Lower lobe of right lung (tissue), 2 donors: ENCODE measurements at regions not wholly inside any gene's neighbourhood (a gene's known extent, or its start where the extent isn't known, plus 50 kb on each side); places are given as distances from the start of the nearest gene placed in this dataset.

Experiments
- ATAC-seq, 2 donors: fragments of 200-7000 bp; cut with Tn5 transposase; one replicate each; pipeline ENCODE4 v1.9.1; 2020 to 2022; ENCODE audit warnings: mild to moderate bottlenecking in 2 of 2, moderate library complexity in 2 of 2
- DNase-seq: peaks from one replicate; pipeline ENCODE4 v3.0.0-alpha.2; 2020
- H3K27ac ChIP-seq: fragments of 200-600 bp; one replicate; pipeline ENCODE4 v1.8.0; 2022
- H3K27me3 ChIP-seq: fragments of 200-600 bp; one replicate; pipeline ENCODE4 v1.8.0; 2022; ENCODE audit warnings: low read depth
- H3K36me3 ChIP-seq: fragments of 200-600 bp; one replicate; pipeline ENCODE4 v1.8.0; 2022; ENCODE audit warnings: mild to moderate bottlenecking
- H3K4me1 ChIP-seq: fragments of 200-600 bp; one replicate; pipeline ENCODE4 v1.8.0; 2022
- H3K4me3 ChIP-seq: fragments of 200-600 bp; one replicate; pipeline ENCODE4 v1.8.0; 2022; ENCODE audit warnings: mild to moderate bottlenecking
- H3K9me3 ChIP-seq: fragments of 200-600 bp; one replicate; pipeline ENCODE4 v1.8.0; 2022
- CTCF ChIP-seq: fragments of 200-600 bp; IDR thresholded peaks from one replicate; pipeline ENCODE4 v1.8.0; 2022; ENCODE audit warnings: antibody characterized with exemption, mild to moderate bottlenecking
- intact Hi-C: fragments of 100-400 bp; cut with DNase I; formaldehyde crosslinking; loops from one replicate; pipeline ENCODE4 v1.11.0; 2022
- donor health status: DM: no; HTN: yes; CAD: no; lungs with severe emphysema.

- intact Hi-C loops, result no loop called here
- Histone ChIP-seq H3K9me3 (no peaks in the 10 kb centered on the region), H3K36me3 (no peaks in the 10 kb centered on the region), H3K27ac (no peak overlapping the region), H3K27me3 (no peaks in the 10 kb centered on the region), H3K4me1 (no peaks in the 10 kb centered on the region), H3K4me3 (no peak overlapping the region)
- DNase-seq (no peak), ATAC-seq (no peak)
- TF ChIP-seq CTCF, result no peak
Measured at GRCh38 chr3:177936721-177937120, 599.5 kb upstream of the KCNMB2 start.

- DNase-seq (no peak), ATAC-seq (no peak)
- Histone ChIP-seq H3K27me3 (no peaks in the 10 kb centered on the region), H3K4me3 (no peak overlapping the region), H3K9me3 (no peaks in the 10 kb centered on the region), H3K36me3 (no peaks in the 10 kb centered on the region), H3K4me1 (no peaks in the 10 kb centered on the region), H3K27ac (no peak overlapping the region)
- intact Hi-C loops, result no loop called here
- no peak for TF ChIP-seq CTCF
Measured at GRCh38 chr3:177942911-177943310, 593.3 kb upstream of the KCNMB2 start.

- peak in 1 of 2 donors; percentile 42 for ATAC-seq
- H3K27ac ChIP-seq, result no peak overlapping the region
- intact Hi-C loops, result no loop called here
Measured at GRCh38 chr3:177944228-177944661, 592.0 kb upstream of the KCNMB2 start.

GRCh38 chr3:177946048-177946447, 590.2 kb upstream of the KCNMB2 start:
- Histone ChIP-seq H3K27me3 (no peaks in the 10 kb centered on the region), H3K27ac (no peak overlapping the region), H3K9me3 (no peaks in the 10 kb centered on the region), H3K4me1 (no peaks in the 10 kb centered on the region), H3K36me3 (no peaks in the 10 kb centered on the region), H3K4me3 (no peak overlapping the region)
- no peak for ATAC-seq
- no peak for TF ChIP-seq CTCF
- intact Hi-C loops, result no loop called here
- no peak for DNase-seq

More at GRCh38 chr3:177944228-177944661, 592.0 kb upstream of the KCNMB2 start:
- no peak for DNase-seq
- Histone ChIP-seq H3K36me3 (no peaks in the 10 kb centered on the region), H3K4me1 (no peaks in the 10 kb centered on the region), H3K4me3 (no peak overlapping the region), H3K9me3 (no peaks in the 10 kb centered on the region), H3K27me3 (no peaks in the 10 kb centered on the region)
- no peak for TF ChIP-seq CTCF

GRCh38 chr3:177946497-177946896, 589.7 kb upstream of the KCNMB2 start:
- ATAC-seq (no peak), DNase-seq (no peak)
- H3K27me3 ChIP-seq, result no peaks in the 10 kb centered on the region
- intact Hi-C loops, result no loop called here
- TF ChIP-seq CTCF, result no peak
- H3K4me1 ChIP-seq, result no peaks in the 10 kb centered on the region
- no peak overlapping the region for H3K4me3 ChIP-seq
- no peak overlapping the region for H3K27ac ChIP-seq
- no peaks in the 10 kb centered on the region for H3K9me3 ChIP-seq
- no peaks in the 10 kb centered on the region for H3K36me3 ChIP-seq

GRCh38 chr3:177946936-177947335, 589.3 kb upstream of the KCNMB2 start:
- H3K27me3 ChIP-seq, result no peaks in the 10 kb centered on the region
- ATAC-seq (peak in 1 of 2 donors; percentile 31), DNase-seq (no peak)
- H3K4me3 ChIP-seq, result no peak overlapping the region
- no peak overlapping the region for H3K27ac ChIP-seq
- intact Hi-C loops, result no loop called here
- no peaks in the 10 kb centered on the region for H3K36me3 ChIP-seq
- H3K4me1 ChIP-seq, result no peaks in the 10 kb centered on the region
- no peak for TF ChIP-seq CTCF
- no peaks in the 10 kb centered on the region for H3K9me3 ChIP-seq
